ENCODE measurements at regions not wholly inside any gene's neighbourhood (a gene's known extent, or its start where the extent isn't known, plus 50 kb on each side); places are given as distances from the start of the nearest gene placed in this dataset.

GRCh38 chr21:34252751-34253150, 111.1 kb upstream of the KCNE2 start:
- TF ChIP-seq CTCF (conservative IDR thresholded peaks at IDR 0.05) (no peak), ZFX (IDR thresholded peaks at IDR 0.05) (no peak)
